Thoracic aorta (tissue), 2 donors: ENCODE measurements at regions not wholly inside any gene's neighbourhood (a gene's known extent, or its start where the extent isn't known, plus 50 kb on each side); places are given as distances from the start of the nearest gene placed in this dataset.

Experiments
- ATAC-seq: fragments of 150-250 bp; one replicate; pipeline ENCODE4 v1.8.0; 2017; ENCODE audit warnings: low read depth; ENCODE audit not compliant: insufficient number of reproducible peaks, low FRiP score
- DNase-seq: peaks from one replicate; pipeline ENCODE4 v3.0.0-alpha.2; 2020; ENCODE audit warnings: low spot score
- H3K27ac ChIP-seq, 2 donors: fragments of 200-600 bp; sonication (generic); 1 replicate in 1 of 2; 2 replicates in 1 of 2; pipeline ENCODE4 v1.5.1; 2016; ENCODE audit warnings: mild to moderate bottlenecking in 2 of 2, moderate library complexity in 2 of 2
- H3K27me3 ChIP-seq: fragments of 200-600 bp; sonication (generic); replicated peaks from 2 replicates; pipeline ENCODE4 v1.6.0; 2016; ENCODE audit warnings: mild to moderate bottlenecking; ENCODE audit not compliant: insufficient read depth
- H3K36me3 ChIP-seq: fragments of 200-600 bp; sonication (generic); one replicate; pipeline ENCODE4 v1.5.1; 2016
- H3K4me1 ChIP-seq, 2 donors: fragments of 200-600 bp; sonication (generic); 1 replicate in 1 of 2; 2 replicates in 1 of 2; pipeline versions ENCODE4 v1.5.1 to v1.6.0; 2016; ENCODE audit warnings: low read depth in 2 of 2, mild to moderate bottlenecking in 1 of 2; ENCODE audit not compliant: control insufficient read depth in 1 of 2
- H3K4me3 ChIP-seq: fragments of 200-600 bp; sonication (generic); 2 replicates; pipeline ENCODE4 v1.5.1; 2016; ENCODE audit warnings: mild to moderate bottlenecking
- H3K9me3 ChIP-seq: fragments of 200-600 bp; sonication (generic); 2 replicates; pipeline ENCODE4 v1.5.1; 2016
- TF ChIP-seq, protein P1 (sequence below): fragments of 200-600 bp; sonication (generic); IDR thresholded peaks from one replicate; pipeline ENCODE4 v1.5.1; 2019; ENCODE audit warnings: antibody characterized with exemption

GRCh38 chr13:38053896-38054295, 184.3 kb upstream of the TRPC4 start:
- TF ChIP-seq, protein P1, sequence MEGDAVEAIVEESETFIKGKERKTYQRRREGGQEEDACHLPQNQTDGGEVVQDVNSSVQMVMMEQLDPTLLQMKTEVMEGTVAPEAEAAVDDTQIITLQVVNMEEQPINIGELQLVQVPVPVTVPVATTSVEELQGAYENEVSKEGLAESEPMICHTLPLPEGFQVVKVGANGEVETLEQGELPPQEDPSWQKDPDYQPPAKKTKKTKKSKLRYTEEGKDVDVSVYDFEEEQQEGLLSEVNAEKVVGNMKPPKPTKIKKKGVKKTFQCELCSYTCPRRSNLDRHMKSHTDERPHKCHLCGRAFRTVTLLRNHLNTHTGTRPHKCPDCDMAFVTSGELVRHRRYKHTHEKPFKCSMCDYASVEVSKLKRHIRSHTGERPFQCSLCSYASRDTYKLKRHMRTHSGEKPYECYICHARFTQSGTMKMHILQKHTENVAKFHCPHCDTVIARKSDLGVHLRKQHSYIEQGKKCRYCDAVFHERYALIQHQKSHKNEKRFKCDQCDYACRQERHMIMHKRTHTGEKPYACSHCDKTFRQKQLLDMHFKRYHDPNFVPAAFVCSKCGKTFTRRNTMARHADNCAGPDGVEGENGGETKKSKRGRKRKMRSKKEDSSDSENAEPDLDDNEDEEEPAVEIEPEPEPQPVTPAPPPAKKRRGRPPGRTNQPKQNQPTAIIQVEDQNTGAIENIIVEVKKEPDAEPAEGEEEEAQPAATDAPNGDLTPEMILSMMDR = no peak
- no peak for DNase-seq
- H3K27me3 ChIP-seq = no peaks in the 10 kb centered on the region

DNA sequence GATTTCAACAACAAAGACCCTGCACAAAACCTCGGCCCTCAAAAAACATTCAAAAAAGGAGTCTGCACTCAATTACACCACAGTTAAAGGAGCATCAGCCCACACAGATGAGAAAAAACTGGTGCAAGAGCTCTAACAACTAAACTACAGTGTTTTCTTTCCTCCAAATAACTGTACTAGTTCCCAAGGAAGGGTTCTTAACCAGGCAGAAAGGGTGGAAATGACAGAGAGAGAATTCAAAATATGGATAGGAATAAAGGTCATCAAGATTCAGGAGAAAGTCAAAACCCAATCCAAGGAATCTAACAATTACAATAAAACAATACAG, 176.4 kb upstream of the TRPC4 start:
- DNase-seq = no peak
- H3K36me3 ChIP-seq = no peaks in the 10 kb centered on the region

More at GRCh38 chr13:38053896-38054295, 184.3 kb upstream of the TRPC4 start:
- no peak overlapping the region for H3K4me3 ChIP-seq
- no peaks in the 10 kb centered on the region for H3K9me3 ChIP-seq
- ATAC-seq = no peak
- no peaks in the 10 kb centered on the region for H3K36me3 ChIP-seq
- no peak overlapping the region for H3K27ac ChIP-seq
- no peaks in the 10 kb centered on the region for H3K4me1 ChIP-seq

GRCh38 chr13:38045278-38046048, 175.9 kb upstream of the TRPC4 start:
- Histone ChIP-seq H3K36me3 (no peaks in the 10 kb centered on the region), H3K27me3 (no peaks in the 10 kb centered on the region), H3K27ac (no peak overlapping the region), H3K4me3 (no peak overlapping the region), H3K9me3 (peaks cover 6% of the 10 kb centered on the region), H3K4me1 (no peaks in the 10 kb centered on the region)
- ATAC-seq = no peak
- TF ChIP-seq, protein P1 = no peak
- no peak for DNase-seq

More for the DNA sequence above, 176.4 kb upstream of the TRPC4 start:
- TF ChIP-seq, protein P1 = no peak
- H3K9me3 ChIP-seq = peaks cover 6% of the 10 kb centered on the region
- no peak overlapping the region for H3K27ac ChIP-seq
- H3K4me3 ChIP-seq = no peak overlapping the region
- H3K4me1 ChIP-seq = no peaks in the 10 kb centered on the region
- no peak for ATAC-seq
- no peaks in the 10 kb centered on the region for H3K27me3 ChIP-seq

DNA sequence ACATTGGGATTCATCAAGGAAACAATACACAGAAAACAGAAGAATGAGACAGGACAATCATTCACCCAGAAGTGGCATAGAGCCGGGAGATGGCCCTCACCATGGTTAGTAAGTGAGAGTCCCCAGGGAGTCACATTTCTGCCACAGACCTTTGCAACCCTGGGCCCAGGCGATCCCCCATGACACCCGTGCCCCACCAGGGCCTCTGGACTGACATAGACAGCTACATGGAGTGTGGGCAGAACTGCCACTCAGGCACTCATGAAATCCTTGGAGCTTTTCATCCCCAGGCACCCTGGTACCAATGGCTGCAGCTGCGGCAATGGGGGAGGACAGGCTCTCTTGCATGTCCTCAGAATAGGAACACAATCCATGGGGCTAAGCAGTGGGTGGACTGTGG, 174.5 kb upstream of the TRPC4 start:
- Histone ChIP-seq H3K27me3 (no peaks in the 10 kb centered on the region), H3K27ac (no peak overlapping the region), H3K9me3 (peaks cover 6% of the 10 kb centered on the region), H3K4me1 (no peaks in the 10 kb centered on the region), H3K36me3 (no peaks in the 10 kb centered on the region), H3K4me3 (no peak overlapping the region)
- DNase-seq (no peak), ATAC-seq (no peak)
- TF ChIP-seq, protein P1 = no peak

GRCh38 chr13:38042771-38043170, 173.2 kb upstream of the TRPC4 start:
- Histone ChIP-seq H3K9me3 (peaks cover 6% of the 10 kb centered on the region), H3K36me3 (no peaks in the 10 kb centered on the region), H3K27ac (no peak overlapping the region), H3K27me3 (no peaks in the 10 kb centered on the region), H3K4me1 (no peaks in the 10 kb centered on the region), H3K4me3 (no peak overlapping the region)
- TF ChIP-seq, protein P1 = no peak
- no peak for ATAC-seq
- DNase-seq = no peak
